ENCODE measurements at regions not wholly inside any gene's neighbourhood (a gene's known extent, or its start where the extent isn't known, plus 50 kb on each side); places are given as distances from the start of the nearest gene placed in this dataset.

- DNase-seq (ENCODE audit: extremely low read depth in 1 of 4, low spot score in 3 of 4): no peak
- CTCF ChIA-PET (ENCODE audit: low intra/inter-chr PET ratio): no interaction called here
- no TSS peak for BruUV-seq (replicated peaks)
- H3K27me3 ChIP-seq (ENCODE audit: control insufficient read depth in 2 of 2, insufficient read depth in 2 of 2, low read length in 2 of 2): no peaks in the 10 kb centered on the region
- no peaks in the 10 kb centered on the region for H4K20me1 ChIP-seq (replicated peaks; ENCODE audit: control insufficient read depth, insufficient read depth, low read length)
- POLR2A ChIA-PET: no interaction called here
- no peak for ATAC-seq
- no peak overlapping the region for H3K27ac ChIP-seq (ENCODE audit: extremely low read depth, low read depth, low read length)
- no peak overlapping the region for H3K4me3 ChIP-seq
- intact Hi-C loops (cut with micrococcal nuclease) (no loop called here), in situ Hi-C loops (cut with MboI) (no loop called here)
- no peaks in the 10 kb centered on the region for H3K79me2 ChIP-seq (ENCODE audit: control insufficient read depth, insufficient read depth, low read length)
- H3K36me3 ChIP-seq (ENCODE audit: control insufficient read depth, insufficient read depth, low read length): no peaks in the 10 kb centered on the region
- no peaks in the 10 kb centered on the region for H3K9me1 ChIP-seq (ENCODE audit: control insufficient read depth, insufficient read depth, low read length)
- H3K4me2 ChIP-seq (ENCODE audit: insufficient read depth, low read length): no peak overlapping the region
- H3K9ac ChIP-seq (ENCODE audit: insufficient read depth in 1 of 2, low read depth in 2 of 2, low read length in 2 of 2): no peak overlapping the region
- H2AFZ ChIP-seq (ENCODE audit: low read depth, low read length): no peak overlapping the region
- no peaks in the 10 kb centered on the region for H3K9me3 ChIP-seq (replicated peaks; ENCODE audit: control insufficient read depth, insufficient read depth, low read depth, low read length)
- no peaks in the 10 kb centered on the region for H3K4me1 ChIP-seq (replicated peaks in 1 of 2; ENCODE audit: control insufficient read depth in 2 of 2, insufficient read depth in 2 of 2, low read length in 2 of 2)
- FAIRE-seq: no peak
- TF ChIP-seq EGR1 (conservative IDR thresholded peaks at IDR 0.05): no peak
- TF ChIP-seq TEAD1 (CRISPR knock-in tag; IDR thresholded peaks at IDR 0.05): no peak
- no peak for TF ChIP-seq PHB (CRISPR knock-in tag; IDR thresholded peaks at IDR 0.05)
- no peak for TF ChIP-seq MAZ (CRISPR knock-in tag; conservative IDR thresholded peaks at IDR 0.05 in 1 of 2, IDR thresholded peaks at IDR 0.05 in 1 of 2)
- TF ChIP-seq ZNF224 (CRISPR knock-in tag; IDR thresholded peaks at IDR 0.05): no peak
- TF ChIP-seq ZBTB12 (CRISPR knock-in tag; IDR thresholded peaks at IDR 0.05): no peak
- TF ChIP-seq BHLHE40 (IDR thresholded peaks at IDR 0.05; ENCODE audit: low read length): no peak
- no peak for TF ChIP-seq ZNF3 (CRISPR knock-in tag; IDR thresholded peaks at IDR 0.05)
- no peak for TF ChIP-seq ZNF347 (CRISPR knock-in tag; IDR thresholded peaks at IDR 0.05; ENCODE audit: low read depth)
- TF ChIP-seq CBFA2T2 (conservative IDR thresholded peaks at IDR 0.05): no peak
- no peak for TF ChIP-seq SPI1 (IDR thresholded peaks at IDR 0.05; ENCODE audit: borderline replicate concordance, low read depth, low read length)
- TF ChIP-seq ZNF707 (CRISPR knock-in tag; conservative IDR thresholded peaks at IDR 0.05): no peak
- no peak for TF ChIP-seq ZNF282 (CRISPR knock-in tag; IDR thresholded peaks at IDR 0.05)
- no peak for TF ChIP-seq U2AF1 (optimal IDR thresholded peaks at IDR 0.05; ENCODE audit: low read depth, low read length)
- no peak for TF ChIP-seq SETDB1 (IDR thresholded peaks at IDR 0.05; ENCODE audit: low read length)
- no peak for TF ChIP-seq ZNF561 (CRISPR knock-in tag; conservative IDR thresholded peaks at IDR 0.05)
Observed at GRCh38 chr3:87420171-87420570, 143.8 kb upstream of the POU1F1 start.
